ENCODE measurements at regions not wholly inside any gene's neighbourhood (a gene's known extent, or its start where the extent isn't known, plus 50 kb on each side); places are given as distances from the start of the nearest gene placed in this dataset.

- DNase-seq = no peak
- Mint-ChIP-seq H3K4me3 (no peak overlapping the region), H3K9me3 (peaks cover 8% of the 10 kb centered on the region), H3K4me1 (no peaks in the 10 kb centered on the region), H3K36me3 (ENCODE audit: low read depth) (no peaks in the 10 kb centered on the region), H3K27me3 (ENCODE audit: low read depth, poor library complexity) (peaks cover 14% of the 10 kb centered on the region), H3K27ac (peak overlapping the region; percentile 28)
- no peak for TF ChIP-seq CTCF (IDR thresholded peaks at IDR 0.05)
These were observed 271.9 kb upstream of the MKI67 start for GRCh38 chr10:128398118-128398517.

- Mint-ChIP-seq H3K9me3 (peaks cover 8% of the 10 kb centered on the region), H3K36me3 (ENCODE audit: low read depth) (no peaks in the 10 kb centered on the region), H3K27ac (no peak overlapping the region), H3K4me1 (no peaks in the 10 kb centered on the region), H3K4me3 (no peak overlapping the region), H3K27me3 (ENCODE audit: low read depth, poor library complexity) (peaks cover 14% of the 10 kb centered on the region)
- no peak for DNase-seq
- no peak for TF ChIP-seq CTCF (IDR thresholded peaks at IDR 0.05)
These were observed 272.8 kb upstream of the MKI67 start for GRCh38 chr10:128398999-128399398.

DNA sequence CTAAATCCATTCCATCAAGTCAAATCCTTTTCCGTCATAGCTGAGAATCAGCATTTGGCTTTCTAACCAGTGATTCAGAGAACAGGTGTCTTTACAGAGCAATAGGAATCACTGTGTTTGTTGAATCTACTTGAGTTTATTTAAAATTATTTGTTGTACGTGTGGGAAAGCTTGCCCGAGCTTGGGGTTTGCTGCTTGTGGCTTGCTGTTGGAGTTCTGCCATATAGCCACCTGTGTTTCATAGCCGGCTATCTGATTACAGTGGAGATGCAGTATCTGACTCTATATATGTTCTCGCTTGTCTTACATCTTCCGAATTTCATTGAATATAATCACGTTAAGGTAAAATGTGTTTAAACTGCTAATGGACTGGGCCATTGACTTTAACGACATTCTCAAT, 274.3 kb upstream of the MKI67 start:
- peaks cover 10% of the 10 kb centered on the region for H3K27me3 Mint-ChIP-seq (ENCODE audit: low read depth, poor library complexity)
- TF ChIP-seq CTCF (IDR thresholded peaks at IDR 0.05) = no peak
- H3K9me3 Mint-ChIP-seq = peaks cover 8% of the 10 kb centered on the region
- no peak overlapping the region for H3K4me3 Mint-ChIP-seq
- H3K27ac Mint-ChIP-seq = no peak overlapping the region
- DNase-seq = no peak
- H3K4me1 Mint-ChIP-seq = peaks cover 4% of the 10 kb centered on the region
- no peaks in the 10 kb centered on the region for H3K36me3 Mint-ChIP-seq (ENCODE audit: low read depth)

DNA sequence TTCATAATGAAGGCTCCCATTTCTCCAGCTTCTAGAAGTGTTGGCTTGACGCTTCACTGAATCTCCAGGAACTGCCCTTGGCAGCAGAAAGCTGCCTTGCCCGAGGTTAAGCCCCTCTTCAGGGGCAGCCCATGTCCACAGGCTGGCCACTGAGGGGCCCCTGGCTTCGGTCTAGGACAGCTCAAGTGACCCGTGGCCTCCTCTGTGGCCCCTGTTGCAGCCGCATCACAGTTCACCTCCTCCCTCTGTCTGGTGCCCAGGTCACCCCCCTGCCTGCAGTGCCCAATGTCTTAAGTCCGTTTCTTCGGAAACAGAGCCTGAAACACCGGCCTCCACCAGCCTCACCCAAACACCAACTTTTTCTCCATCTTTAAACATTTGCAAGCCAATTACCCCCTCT, 279.2 kb upstream of the MKI67 start:
- Mint-ChIP-seq H3K27me3 (ENCODE audit: low read depth, poor library complexity) (peaks cover 10% of the 10 kb centered on the region), H3K4me3 (no peak overlapping the region), H3K36me3 (ENCODE audit: low read depth) (no peaks in the 10 kb centered on the region), H3K9me3 (peaks cover 8% of the 10 kb centered on the region), H3K27ac (no peak overlapping the region), H3K4me1 (peaks cover 4% of the 10 kb centered on the region)
- TF ChIP-seq CTCF (IDR thresholded peaks at IDR 0.05) = no peak
- no peak for DNase-seq

GRCh38 chr10:128411643-128412042, 285.4 kb upstream of the MKI67 start:
- H3K27me3 Mint-ChIP-seq (ENCODE audit: low read depth, poor library complexity) = peaks cover 8% of the 10 kb centered on the region
- no peak overlapping the region for H3K4me3 Mint-ChIP-seq
- DNase-seq = no peak
- no peak overlapping the region for H3K27ac Mint-ChIP-seq
- H3K36me3 Mint-ChIP-seq (ENCODE audit: low read depth) = no peaks in the 10 kb centered on the region
- H3K4me1 Mint-ChIP-seq = no peaks in the 10 kb centered on the region
- H3K9me3 Mint-ChIP-seq = no peaks in the 10 kb centered on the region
- no peak for TF ChIP-seq CTCF (IDR thresholded peaks at IDR 0.05)

- no peak for TF ChIP-seq CTCF (IDR thresholded peaks at IDR 0.05)
- no peak overlapping the region for H3K27ac Mint-ChIP-seq
- DNase-seq = no peak
- no peaks in the 10 kb centered on the region for H3K36me3 Mint-ChIP-seq (ENCODE audit: low read depth)
- peaks cover 10% of the 10 kb centered on the region for H3K4me1 Mint-ChIP-seq
- H3K9me3 Mint-ChIP-seq = no peaks in the 10 kb centered on the region
- H3K4me3 Mint-ChIP-seq = no peak overlapping the region
- peaks cover 10% of the 10 kb centered on the region for H3K27me3 Mint-ChIP-seq (ENCODE audit: low read depth, poor library complexity)
These were observed 288.3 kb upstream of the MKI67 start for GRCh38 chr10:128414568-128414967.
